ENCODE measurements at regions not wholly inside any gene's neighbourhood (a gene's known extent, or its start where the extent isn't known, plus 50 kb on each side); places are given as distances from the start of the nearest gene placed in this dataset.

DNA sequence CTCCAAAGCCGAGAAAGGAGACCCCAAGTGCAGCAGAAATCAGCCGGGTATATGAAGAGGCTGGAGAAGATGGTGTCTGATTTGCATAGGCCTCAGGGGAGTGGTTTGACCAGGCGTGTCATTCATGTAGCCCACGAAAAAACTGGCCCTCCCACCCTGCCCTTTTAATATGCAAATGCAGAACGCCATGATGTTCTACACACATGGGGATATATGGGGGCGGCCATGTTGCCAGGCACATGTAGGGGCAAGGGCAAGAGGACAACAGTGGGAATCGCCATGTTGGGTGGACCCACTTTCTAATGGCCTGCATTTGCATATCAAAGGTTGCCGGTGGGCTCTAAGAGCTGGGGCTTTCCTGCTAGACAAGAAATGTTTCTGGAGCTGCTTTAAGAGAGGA lies 86.4 kb downstream of the ISX start:
- Histone ChIP-seq H3K27me3 (ENCODE audit: control insufficient read depth, insufficient read depth, low read length) (peaks cover 3% of the 10 kb centered on the region), H3K36me3 (ENCODE audit: control insufficient read depth, insufficient read depth, low read length) (no peaks in the 10 kb centered on the region), H3K4me3 (ENCODE audit: low read depth, low read length) (no peak overlapping the region)
- no peak for DNase-seq (ENCODE audit: low read depth)
- TF ChIP-seq, protein P1, sequence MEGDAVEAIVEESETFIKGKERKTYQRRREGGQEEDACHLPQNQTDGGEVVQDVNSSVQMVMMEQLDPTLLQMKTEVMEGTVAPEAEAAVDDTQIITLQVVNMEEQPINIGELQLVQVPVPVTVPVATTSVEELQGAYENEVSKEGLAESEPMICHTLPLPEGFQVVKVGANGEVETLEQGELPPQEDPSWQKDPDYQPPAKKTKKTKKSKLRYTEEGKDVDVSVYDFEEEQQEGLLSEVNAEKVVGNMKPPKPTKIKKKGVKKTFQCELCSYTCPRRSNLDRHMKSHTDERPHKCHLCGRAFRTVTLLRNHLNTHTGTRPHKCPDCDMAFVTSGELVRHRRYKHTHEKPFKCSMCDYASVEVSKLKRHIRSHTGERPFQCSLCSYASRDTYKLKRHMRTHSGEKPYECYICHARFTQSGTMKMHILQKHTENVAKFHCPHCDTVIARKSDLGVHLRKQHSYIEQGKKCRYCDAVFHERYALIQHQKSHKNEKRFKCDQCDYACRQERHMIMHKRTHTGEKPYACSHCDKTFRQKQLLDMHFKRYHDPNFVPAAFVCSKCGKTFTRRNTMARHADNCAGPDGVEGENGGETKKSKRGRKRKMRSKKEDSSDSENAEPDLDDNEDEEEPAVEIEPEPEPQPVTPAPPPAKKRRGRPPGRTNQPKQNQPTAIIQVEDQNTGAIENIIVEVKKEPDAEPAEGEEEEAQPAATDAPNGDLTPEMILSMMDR (IDR thresholded peaks at IDR 0.05; ENCODE audit: insufficient read depth, low read length, poor library complexity, severe bottlenecking): no peak

DNA sequence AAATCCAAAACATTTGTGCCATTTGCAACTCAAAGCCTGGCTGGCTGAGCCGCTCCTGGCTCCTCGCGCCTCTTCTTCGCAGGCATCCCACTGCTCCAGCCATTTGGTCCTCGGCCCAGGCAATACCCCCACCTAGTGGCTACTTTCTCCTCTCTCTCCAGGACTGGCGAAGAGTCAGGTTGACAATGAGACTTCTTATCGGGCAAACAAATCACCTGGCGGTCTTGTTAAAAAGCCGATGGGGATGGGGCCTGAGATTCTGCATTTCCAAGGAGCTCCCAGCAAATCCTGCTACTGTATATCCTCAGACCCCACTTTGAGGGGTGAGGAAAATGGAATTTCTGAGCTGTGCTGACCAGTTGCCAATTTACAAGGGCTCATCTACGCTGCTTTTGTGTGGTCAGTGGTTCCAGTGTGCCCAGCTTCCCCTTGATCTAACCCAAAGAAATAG lies 89.0 kb downstream of the ISX start:
- peaks cover 3% of the 10 kb centered on the region for H3K27me3 ChIP-seq (ENCODE audit: control insufficient read depth, insufficient read depth, low read length)
- peak; percentile 9 for DNase-seq (ENCODE audit: low read depth)
- no peak overlapping the region for H3K4me3 ChIP-seq (ENCODE audit: low read depth, low read length)
- H3K36me3 ChIP-seq (ENCODE audit: control insufficient read depth, insufficient read depth, low read length): no peaks in the 10 kb centered on the region
- TF ChIP-seq, protein P1 (IDR thresholded peaks at IDR 0.05; ENCODE audit: insufficient read depth, low read length, poor library complexity, severe bottlenecking): peak; percentile 87

DNA sequence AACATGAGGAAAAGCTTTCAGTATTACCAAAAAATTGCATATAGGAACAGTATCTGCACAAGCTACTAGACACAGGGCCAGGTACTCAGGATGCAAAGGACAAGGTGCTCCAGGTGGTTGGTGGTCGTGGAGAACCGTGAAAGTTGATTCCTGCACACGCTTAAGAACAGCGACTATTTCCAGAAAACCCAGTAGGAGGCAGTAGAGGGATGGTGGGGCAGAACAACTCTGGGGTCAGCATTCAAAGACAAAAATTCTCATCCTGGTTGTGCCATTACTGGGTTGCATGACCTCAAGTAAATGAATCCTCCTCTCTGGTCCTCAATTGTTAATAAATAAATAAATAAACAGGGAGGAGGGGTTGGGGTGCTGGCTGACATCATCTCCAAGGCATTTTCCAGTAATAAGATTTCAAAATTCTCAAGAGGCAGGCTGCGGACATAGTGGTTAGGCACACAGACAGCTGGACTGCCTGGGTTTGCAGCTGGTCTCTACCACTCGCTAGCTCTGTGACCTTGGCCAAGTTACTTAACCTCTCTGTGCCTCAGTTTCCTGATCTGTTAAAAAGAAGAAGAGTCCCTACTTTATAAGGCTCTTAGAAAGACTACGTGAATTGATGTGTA lies 89.6 kb downstream of the ISX start:
- H3K36me3 ChIP-seq (ENCODE audit: control insufficient read depth, insufficient read depth, low read length): no peaks in the 10 kb centered on the region
- TF ChIP-seq, protein P1 (IDR thresholded peaks at IDR 0.05; ENCODE audit: insufficient read depth, low read length, poor library complexity, severe bottlenecking): peak; percentile 1
- H3K27me3 ChIP-seq (ENCODE audit: control insufficient read depth, insufficient read depth, low read length): no peaks in the 10 kb centered on the region
- DNase-seq (ENCODE audit: low read depth): no peak
- H3K4me3 ChIP-seq (ENCODE audit: low read depth, low read length): no peak overlapping the region

DNA sequence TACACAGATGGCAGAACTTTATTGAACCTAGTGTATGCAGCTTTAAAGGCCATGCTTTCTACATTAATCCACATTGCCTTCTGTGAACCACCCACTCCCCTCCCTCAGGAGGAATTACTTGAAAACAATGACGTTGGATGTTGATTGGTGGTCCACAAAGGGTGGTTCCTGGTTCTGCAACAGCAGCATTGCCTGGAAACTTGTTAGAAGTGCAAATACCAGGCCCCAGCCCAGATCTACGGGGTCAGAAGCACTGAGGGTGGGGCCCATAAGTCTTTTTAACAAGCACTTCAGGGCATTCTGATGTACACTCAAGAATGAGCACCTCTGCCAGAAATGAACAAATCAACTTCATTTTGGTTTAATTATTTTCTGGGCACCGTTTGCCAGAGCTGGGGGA lies 91.0 kb downstream of the ISX start:
- no peak for DNase-seq (ENCODE audit: low read depth)
- Histone ChIP-seq H3K27me3 (ENCODE audit: control insufficient read depth, insufficient read depth, low read length) (no peaks in the 10 kb centered on the region), H3K36me3 (ENCODE audit: control insufficient read depth, insufficient read depth, low read length) (no peaks in the 10 kb centered on the region), H3K4me3 (ENCODE audit: low read depth, low read length) (no peak overlapping the region)
- TF ChIP-seq, protein P1 (IDR thresholded peaks at IDR 0.05; ENCODE audit: insufficient read depth, low read length, poor library complexity, severe bottlenecking): no peak

DNA sequence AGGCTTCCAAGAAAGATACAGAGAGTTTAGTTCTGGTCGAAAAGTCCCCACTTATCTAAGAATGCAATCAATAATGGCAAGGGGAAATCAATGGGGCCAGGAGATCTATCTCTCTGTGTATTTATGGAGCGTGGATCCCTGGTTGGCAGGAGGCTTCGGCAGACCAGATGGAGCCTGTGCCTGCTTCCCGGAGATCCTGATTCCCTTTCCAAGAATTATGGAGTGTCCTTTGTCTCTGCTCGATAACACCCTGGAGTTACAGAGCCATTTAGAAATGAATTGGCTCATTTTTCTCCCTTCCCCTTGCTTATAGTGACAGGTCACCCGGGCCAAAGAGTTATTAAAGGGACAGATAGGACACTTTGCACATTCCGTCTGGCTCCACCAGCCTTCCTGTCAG lies 92.4 kb downstream of the ISX start:
- Histone ChIP-seq H3K27me3 (ENCODE audit: control insufficient read depth, insufficient read depth, low read length) (no peaks in the 10 kb centered on the region), H3K4me3 (ENCODE audit: low read depth, low read length) (no peak overlapping the region), H3K36me3 (ENCODE audit: control insufficient read depth, insufficient read depth, low read length) (no peaks in the 10 kb centered on the region)
- TF ChIP-seq, protein P1 (IDR thresholded peaks at IDR 0.05; ENCODE audit: insufficient read depth, low read length, poor library complexity, severe bottlenecking): no peak
- no peak for DNase-seq (ENCODE audit: low read depth)

- no peak for DNase-seq (ENCODE audit: low read depth)
- Histone ChIP-seq H3K36me3 (ENCODE audit: control insufficient read depth, insufficient read depth, low read length) (no peaks in the 10 kb centered on the region), H3K27me3 (ENCODE audit: control insufficient read depth, insufficient read depth, low read length) (no peaks in the 10 kb centered on the region), H3K4me3 (ENCODE audit: low read depth, low read length) (no peak overlapping the region)
- TF ChIP-seq, protein P1 (IDR thresholded peaks at IDR 0.05; ENCODE audit: insufficient read depth, low read length, poor library complexity, severe bottlenecking): no peak
Observed at GRCh38 chr22:35159343-35159742, 93.4 kb downstream of the ISX start.
